HG02840 (cell line): ENCODE measurements at regions not wholly inside any gene's neighbourhood (a gene's known extent, or its start where the extent isn't known, plus 50 kb on each side); places are given as distances from the start of the nearest gene placed in this dataset.

Experiments used
- ATAC-seq: cut with Tn5 transposase; IDR thresholded peaks from one replicate; pipeline ENCODE4 v1.9.1; 2021; ENCODE audit warnings: mild to moderate bottlenecking, moderate library complexity, moderate number of reproducible peaks; ENCODE audit not compliant: unreplicated experiment, low FRiP score

DNA sequence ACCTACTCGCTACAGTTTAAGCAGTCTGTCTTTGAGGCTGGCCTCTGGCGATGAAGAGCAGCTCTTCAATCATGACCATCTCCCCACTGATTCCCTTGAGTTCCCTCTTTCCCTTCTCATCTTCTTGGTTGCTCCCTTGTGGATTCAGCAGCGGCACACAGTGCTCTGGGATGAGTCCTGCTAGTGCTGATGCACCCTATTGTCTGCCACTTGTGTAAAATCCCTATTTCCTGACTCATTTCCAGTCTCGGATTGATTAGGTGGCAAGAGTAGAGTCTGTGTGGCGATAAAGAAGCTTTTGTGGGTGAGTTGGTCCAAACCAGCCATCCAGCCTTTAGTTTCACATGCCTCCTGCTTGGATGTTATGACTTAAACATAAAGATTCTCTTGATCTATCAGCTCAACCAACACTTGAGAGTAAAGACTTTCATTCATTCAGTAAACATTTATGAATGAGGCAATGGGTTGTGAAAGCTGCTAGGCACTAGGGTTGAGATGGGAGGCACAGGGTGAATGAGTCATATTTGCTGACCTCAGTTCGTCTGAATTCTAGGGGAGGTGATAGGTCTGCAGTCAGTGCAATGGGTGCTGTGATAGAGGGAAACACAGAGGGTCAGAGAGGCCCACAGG is 219.4 kb upstream of the RAG2 start:
- no peak for ATAC-seq

DNA sequence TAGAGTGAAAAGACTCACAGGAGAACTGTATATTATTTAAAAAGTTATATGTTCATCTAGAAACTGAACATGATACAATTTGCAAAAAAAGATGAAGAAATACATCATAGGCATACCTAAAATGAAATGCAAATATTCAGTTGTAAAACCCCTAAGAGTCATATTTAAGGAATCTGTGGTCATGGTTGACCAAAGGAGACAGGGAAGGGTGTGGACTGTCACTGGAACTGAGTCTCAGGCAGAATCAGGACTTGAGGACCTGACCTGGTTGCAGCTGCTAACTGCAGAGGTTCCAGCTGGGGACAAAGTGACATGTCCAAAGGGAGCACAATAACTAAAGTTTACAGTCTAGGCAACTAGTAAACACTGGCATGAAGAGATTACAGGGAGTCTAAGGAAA is 211.3 kb upstream of the RAG2 start:
- ATAC-seq, result no peak

DNA sequence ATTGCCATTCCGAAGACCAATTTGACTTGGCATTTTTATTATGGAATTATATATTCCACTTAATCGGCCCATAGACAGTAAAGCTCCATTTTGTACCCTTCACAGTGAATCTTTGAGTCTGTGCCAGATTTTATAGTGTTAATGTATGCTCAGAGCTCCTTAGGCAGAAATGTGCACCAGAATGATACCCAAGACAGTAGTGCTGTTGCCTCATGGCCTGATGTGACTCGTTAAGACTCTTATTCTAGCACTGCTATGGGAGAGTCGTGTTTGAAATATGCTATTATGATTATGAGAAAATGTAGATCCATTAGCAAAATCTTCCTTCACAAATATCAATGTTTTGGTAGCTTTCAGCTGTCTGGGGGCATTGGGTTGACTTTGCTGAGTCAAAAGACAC is 209.8 kb upstream of the RAG2 start:
- ATAC-seq, result no peak

DNA sequence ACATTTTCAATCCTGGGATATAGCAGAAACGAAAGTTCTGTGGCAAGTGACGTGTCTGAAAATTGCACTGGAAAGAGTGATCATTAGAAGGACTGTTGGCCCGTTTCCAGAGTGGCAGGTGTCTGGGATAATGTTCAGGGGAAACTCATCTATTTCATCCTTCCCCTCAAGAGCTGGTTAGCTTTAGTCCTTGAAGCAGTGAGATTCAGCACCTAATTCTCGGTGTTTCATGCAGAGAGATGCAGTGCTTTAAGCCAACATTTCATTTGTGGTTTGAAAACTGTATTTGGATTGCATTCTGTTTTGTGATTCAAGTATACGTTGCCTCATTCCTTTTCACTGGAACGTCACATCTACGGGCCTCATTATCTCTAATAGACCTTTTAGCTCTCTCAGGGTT is 205.0 kb upstream of the RAG2 start:
- ATAC-seq, result no peak

DNA sequence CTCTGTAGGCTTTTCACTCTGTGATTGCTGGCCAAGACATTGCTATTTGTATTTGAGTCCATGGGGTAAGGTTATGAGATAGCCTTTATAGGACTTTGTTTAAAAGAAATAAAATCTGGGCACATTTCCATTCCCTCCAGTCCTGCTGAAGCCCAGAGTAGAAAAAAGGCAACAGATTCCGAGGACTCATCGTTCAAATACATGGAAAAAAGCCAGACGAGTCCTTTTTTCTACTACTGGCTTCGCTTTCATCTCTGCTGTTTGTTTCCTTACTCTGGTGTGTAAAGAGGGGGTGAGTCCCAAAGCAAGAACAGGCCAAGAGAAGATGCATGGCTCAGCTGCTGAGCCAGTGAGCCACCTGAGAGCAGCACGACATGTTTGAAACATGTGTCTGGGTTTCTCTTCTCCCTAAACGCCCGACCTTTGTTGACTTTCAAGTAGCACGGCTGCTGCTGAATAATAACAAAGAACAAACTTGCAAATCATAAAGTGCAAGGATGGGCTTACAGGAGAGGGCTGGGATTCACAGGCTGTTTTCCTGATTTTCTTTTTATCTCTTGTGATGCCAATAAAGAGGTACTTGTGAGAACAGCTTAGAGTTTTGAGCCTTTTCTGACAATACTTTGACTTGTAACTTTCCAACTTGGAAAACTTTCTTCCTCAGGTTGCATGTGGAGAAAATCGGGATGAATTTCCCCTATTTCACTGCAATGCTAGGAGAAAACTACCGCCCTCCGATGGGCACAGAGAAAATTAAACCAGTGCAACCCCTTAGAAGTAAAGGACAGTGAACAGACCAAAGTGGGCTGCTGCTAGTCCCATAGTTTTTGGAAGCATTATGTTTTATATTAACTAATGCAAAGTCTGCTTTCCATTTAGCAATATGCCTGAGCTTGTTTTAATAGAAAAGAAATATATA is 195.2 kb upstream of the RAG2 start:
- ATAC-seq, result no peak

DNA sequence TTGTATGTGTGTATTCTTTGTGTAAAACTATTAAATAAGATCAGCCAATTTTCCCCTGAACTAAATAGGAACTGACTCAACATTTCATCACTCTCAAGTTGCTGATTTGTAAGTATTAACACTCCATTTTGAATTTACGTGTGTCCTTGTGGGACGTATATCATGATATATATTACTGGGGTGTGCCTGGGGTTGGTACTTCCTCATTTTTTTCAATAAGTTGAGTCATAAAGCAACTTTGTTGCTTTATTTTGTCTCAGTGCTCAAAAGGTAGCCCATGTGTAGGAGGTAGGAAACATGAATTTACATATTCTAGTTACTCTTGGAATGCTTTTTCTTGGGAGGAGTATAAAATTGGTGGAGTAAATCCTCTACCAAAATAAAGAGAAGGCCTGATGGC is 193.9 kb upstream of the RAG2 start:
- ATAC-seq, result no peak

DNA sequence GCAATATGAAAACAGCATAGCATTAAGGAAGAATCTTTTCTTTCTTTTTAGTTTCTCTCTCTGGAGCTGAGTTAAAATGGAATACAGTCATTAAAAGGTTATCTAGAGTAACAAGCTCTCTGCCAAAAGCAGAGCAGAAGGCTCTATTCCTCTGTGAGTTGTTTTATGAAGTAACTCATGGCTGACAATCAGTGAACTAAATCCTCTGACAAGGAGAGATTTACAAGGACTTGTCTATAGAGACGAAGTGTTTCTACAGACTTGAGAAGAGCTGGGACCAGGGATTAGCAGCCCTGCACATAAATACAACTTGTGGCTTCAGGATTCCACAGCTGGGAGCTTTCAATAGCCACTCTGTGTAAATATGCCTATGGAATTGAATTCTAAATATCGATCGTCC is 192.5 kb upstream of the RAG2 start:
- no peak for ATAC-seq

DNA sequence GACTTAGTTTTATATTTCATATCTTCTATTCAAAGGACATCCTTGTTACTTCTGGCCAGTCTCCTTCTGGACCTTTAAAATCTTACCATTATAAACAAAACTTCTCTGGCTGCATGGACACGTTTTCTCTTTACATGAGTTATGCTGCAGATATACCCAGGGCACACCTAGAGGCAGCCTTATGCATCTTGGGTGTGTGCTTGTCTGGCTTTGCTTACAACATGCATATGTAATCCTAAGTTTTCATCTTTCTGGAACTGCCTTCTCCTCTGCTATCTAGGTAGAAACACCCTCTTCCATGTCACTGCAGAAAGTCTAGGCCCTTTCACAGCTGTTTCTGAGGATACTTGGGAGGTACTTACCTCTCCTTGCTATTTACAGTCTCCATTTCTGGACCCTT is 185.8 kb upstream of the RAG2 start:
- no peak for ATAC-seq

DNA sequence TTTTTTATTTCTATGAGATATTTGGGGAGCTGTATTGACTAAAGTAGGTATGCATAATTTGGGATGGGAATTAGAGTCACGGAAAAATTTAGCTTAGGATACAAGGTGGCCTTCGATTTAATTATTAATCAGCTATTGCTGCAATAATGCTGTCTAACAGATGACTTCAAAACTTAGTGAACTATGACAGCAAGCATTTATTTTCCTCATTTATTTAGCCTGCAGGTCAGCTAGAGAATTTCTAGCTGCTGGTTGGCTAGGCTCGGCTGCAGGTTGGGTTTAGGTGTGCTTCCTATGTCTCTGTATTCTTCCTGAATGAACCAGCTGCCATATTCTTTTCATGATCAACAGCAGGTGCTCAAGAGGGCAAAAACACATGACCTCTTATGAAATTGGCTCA is 181.8 kb upstream of the RAG2 start:
- ATAC-seq, result no peak

DNA sequence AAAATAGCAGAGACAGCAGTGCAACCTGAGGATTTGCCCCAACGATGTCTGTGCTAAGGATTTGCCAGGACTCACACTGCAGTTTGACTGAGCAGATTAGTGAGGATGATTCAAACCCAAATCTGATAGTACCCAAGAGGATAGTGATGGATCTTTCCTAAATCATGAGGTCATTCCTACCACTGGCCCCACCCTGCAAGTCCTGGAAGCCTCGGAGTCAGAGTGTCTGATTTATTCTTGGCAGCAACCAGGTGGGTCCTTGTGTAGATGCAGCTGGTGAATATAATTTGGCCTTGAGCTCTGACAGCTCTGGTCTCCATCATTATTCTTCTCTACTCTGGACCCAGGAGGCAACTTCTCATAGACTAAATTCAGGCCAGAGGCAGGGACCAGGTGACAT is 179.3 kb upstream of the RAG2 start:
- no peak for ATAC-seq

DNA sequence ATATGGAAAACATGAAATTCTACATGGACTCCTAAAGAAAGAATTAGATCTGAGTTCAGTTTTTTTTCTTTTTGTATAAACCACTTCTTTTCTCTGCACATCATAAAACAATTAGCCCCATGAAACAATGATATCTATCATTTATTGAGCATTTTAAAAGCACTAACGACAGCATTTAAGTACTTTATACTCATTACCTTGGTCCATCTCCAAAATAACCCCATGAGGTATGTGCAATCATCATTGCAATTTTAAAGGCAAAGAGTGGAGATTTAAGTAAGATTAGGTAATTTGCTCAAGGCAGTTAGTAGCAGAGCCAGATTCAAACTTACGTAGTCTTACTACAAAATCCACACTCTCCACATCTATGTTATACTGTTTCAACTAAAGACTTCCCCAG is 177.7 kb upstream of the RAG2 start:
- ATAC-seq, result no peak

DNA sequence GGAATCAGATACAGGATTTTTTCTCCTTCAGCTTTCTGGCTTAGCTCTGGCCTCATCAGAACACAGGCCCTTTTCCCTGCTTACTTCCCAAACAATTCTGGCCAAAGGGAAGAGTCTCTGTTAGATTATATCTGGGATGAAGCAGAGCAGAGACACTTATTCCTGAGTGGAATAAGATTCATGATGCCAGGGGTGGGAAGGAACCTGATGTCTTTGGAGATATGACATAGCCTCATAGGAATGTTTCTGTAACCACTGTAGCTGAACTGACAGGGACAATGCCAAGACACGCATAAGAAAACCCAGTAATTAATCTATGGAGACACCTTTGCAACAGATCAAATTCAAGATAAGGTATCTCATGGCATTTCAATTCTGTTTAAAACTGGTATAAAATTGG is 177.1 kb upstream of the RAG2 start:
- ATAC-seq, result no peak

DNA sequence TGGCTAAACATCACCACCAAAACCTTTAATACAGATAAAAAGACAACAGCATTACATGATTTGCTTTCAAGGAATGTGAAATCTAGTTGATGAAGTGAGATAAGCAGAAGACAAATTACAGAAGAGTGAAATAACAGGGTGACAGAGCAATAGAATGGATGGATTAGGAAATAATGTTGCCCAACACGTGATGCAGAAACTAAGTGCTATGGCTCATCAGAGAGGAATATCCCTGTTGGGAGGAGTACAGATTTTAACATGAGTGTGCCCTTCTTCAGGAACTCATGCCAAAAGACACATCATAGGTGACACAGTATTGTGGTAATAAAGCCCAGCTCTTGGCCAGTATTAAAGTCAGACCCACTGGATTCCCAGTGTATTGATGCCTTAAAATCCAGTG is 176.6 kb upstream of the RAG2 start:
- no peak for ATAC-seq

DNA sequence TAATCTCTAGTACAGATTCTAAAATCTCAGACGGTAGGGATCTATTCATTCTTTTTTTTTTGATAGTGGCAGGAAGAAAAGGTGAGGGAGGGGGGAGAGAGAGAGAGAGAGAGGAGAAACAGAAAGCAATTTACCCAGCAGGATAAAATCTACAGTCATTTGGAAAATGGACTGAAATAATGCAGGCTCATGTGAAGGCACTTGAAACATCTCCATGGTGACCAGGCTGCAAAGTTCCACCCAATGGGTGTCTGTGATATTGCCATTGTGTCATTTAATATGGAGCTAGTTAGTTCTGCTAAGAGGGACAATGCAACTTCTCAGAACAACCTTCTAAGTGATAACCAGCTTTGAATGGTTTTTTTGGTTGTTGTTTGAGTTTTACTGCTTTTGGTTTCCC is 165.2 kb upstream of the RAG2 start:
- no peak for ATAC-seq

DNA sequence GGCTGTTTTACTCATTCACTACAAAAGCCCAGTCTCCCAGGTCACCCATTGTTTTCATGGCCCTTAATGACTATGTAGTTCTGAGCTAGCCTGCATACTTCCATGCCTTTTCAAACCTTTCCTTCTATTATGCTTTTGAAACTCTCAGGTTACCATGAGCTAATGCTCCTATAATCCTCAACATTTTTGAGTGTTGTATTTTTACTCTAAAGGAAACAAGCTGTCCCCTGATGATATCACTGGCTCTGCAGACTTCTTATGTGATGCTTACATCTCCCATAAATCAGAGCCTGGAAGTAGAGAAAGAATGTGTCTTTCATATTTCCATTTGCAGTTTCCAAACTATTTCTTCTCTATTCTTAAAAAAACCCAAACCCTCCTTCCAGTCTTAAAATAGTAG is 159.0 kb upstream of the RAG2 start:
- no peak for ATAC-seq

DNA sequence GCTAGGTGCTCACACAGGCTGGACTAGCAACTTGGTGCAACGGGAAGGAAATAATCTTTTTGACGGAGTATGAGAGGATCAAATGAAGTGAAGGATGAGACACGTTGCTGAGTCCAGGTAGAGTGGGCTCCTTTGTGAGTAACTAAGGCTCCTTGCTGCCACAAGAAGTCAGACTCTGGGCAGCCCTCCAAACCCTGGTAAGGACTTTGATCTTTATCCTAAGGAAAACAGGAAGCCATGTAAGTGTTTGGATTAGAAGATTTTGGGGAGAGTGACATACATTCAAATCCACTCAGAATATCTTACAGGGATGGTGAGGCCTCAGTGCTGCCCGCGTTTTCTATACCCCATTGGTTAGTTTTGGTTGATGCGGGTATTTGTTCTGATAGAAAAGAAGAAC is 155.9 kb upstream of the RAG2 start:
- no peak for ATAC-seq

DNA sequence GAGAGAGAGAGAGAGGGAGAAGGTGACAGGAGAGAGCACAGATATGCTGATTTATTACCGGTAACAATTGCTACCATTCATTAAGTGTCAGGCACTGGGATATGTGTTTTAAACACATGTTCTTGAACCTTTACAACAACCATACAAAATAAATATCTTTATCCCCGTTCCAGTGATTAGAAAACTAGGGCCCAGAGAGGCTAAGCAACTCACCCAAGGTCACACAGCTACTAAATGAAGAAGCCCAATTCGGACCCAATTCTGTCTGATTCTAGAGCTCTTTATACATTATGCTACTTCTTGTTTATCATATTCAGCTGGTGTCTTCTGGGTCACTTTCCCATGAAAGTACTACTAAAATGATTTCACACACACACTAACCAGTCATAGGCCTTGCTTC is 154.0 kb upstream of the RAG2 start:
- ATAC-seq, result no peak

DNA sequence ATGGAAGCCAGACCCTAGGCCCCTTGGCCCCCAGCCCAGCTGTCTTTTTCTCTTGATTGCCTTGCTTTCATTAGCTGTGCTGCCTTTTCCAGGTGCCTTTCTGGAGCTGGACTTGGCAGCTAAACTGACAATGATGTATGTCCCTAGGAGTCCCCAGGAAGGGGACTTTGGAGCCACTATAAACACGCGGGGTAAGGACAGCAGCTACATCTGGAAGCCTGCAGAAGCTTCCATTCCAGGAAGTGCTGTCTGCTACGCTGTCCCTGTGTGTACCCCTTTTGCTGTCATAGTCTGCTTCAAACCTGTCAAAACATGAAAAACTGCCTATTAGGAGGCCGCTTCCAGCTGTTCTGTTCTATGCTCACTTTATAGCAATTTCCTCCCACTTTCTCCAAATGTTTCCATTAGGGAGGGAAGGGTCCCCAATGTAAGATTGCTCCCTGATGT is 153.3 kb upstream of the RAG2 start:
- ATAC-seq, result no peak

DNA sequence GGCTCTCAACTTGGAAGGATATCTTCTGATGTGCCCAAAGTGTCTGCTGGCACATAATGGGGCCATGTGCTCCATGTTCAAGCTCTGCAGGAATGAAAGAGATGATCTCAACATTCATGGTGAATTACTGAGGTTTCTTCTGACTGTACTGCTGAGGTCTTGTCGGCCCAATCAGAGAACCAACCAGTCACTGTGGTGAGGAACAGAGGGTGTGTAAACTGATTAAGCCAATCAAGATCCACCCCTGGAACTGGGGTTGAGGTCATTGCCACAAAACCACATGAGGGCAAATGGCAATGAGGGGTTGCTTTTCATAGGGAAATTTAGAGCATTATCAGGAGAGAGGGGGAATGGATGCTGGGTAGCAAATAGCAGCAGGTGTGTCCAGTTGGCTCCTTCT is 152.3 kb upstream of the RAG2 start:
- no peak for ATAC-seq

DNA sequence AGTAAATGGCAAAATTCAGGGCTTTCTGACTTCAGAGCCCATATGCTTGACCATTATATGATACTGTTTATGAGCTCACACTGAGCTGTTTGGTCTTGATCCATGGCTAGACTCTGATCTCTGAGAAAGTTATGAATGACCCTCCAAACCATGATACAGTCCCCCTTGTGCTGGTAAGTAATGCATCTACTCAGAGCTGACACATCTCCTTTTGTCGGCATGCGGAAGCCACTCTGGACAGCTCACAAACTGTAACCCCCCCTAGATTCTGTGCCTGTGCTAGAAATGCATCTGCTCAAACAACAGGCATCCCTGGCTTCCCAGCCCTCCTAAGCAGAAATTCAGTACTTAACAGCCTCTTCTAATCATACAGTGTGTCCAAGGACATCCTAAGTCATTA is 150.8 kb upstream of the RAG2 start:
- no peak for ATAC-seq

DNA sequence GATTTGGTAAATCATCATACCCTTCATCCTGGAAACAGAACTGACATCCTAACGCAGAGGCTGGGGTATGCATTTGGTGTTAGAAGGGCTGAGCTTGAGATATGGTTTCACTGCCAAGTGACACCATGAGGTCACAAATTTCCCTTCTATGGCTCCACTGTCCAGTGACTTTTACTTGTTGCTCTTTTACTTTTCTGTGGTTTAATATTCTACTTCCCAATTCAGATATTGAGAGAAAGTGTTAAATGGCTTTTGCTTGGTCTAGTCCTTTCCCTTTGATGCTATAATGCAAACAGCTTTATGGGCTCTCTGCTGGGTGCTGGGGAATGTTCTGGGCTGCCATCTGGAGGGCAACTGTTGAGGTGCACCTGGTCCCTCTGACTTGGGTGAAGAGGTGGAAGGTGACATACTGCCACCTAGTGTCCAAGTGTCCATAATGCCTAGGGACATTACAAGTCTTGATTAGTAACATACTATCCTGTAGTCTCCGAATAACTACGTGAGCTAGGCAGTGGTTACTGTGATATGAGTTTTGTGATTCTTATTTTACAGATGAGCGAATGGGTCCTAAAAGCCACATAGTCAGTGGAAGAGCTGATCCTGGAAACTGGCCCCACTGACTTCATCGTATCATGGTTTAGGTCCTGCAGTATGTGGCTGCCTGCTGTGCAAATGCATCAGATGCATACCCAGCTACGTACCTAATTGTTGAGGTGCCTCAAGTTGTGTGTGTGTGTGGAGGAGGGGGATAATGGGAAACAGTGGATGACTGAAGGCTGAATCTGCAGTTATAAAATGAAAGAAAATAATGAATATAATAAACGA is 149.1 kb upstream of the RAG2 start:
- peak; percentile 85 for ATAC-seq
